ENCODE measurements at regions not wholly inside any gene's neighbourhood (a gene's known extent, or its start where the extent isn't known, plus 50 kb on each side); places are given as distances from the start of the nearest gene placed in this dataset. TPM values are rescaled to one million over a fixed set of nuclear protein-coding genes. Genes with fewer than 3 reads are reported as not detected.
"Not testable (repeated sequence)": the region's sequence is repeated elsewhere in the genome, so short reads cannot be mapped to it uniquely, and the experiment has no call there.

DNA sequence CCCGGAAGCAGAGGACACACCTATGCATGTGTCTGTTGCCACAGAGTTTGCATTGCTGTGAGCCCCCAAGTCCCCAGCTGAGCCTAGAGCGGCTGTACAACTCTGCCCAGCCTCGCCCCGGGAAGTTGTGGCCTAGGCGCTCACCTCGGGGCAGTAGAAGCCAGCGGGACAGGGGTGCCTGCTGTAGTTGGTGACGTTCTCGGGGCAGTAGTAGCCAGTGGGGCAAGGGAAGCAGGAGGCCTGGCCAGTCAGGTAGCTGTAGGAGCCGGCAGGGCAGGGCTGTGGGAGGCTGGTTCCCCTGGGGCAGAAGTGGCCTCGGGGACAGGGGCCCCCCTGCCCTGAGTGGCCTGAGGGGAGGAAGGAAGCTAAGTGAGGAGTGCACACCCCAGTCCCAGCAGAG is 87.2 kb downstream of the MALL start:
- H3K4me3 Mint-ChIP-seq; H3K4me2 ChIP-seq (replicated peaks; ENCODE audit: low read depth, low read length, poor library complexity, severe bottlenecking); H3K4me1 Mint-ChIP-seq; H3K79me2 ChIP-seq (ENCODE audit: control insufficient read depth, insufficient read depth, low read length); CTCF ChIA-PET; POLR2A ChIA-PET; H3K4me1 ChIP-seq (ENCODE audit: control insufficient read depth in 2 of 2, insufficient read depth in 2 of 2, low read length in 2 of 2); H3K4me3 ChIP-seq (ENCODE audit: control extremely low read depth in 1 of 5, extremely low read depth in 1 of 5, insufficient read depth in 1 of 5, low read depth in 2 of 5, low read length in 4 of 5); H3K9me3 Mint-ChIP-seq (ENCODE audit: insufficient read depth); H3K27me3 Mint-ChIP-seq; intact Hi-C loops (cut with micrococcal nuclease); H3K27ac ChIP-seq (ENCODE audit: low read length in 2 of 2); H3K27ac Mint-ChIP-seq; H3K36me3 ChIP-seq (replicated peaks in 1 of 2; ENCODE audit: control extremely low read depth in 1 of 2, control insufficient read depth in 1 of 2, extremely low read depth in 1 of 2, insufficient read depth in 2 of 2, low read length in 1 of 2); ATAC-seq (ENCODE audit: low read depth); H2AFZ ChIP-seq (ENCODE audit: insufficient read depth, low read depth, low read length, poor library complexity, severe bottlenecking); H3K27me3 ChIP-seq (replicated peaks in 1 of 4; ENCODE audit: control extremely low read depth in 1 of 4, control insufficient read depth in 3 of 4, insufficient read depth in 4 of 4, low read length in 3 of 4); H3K9ac ChIP-seq (ENCODE audit: low read length); DNase-seq; H4K20me1 ChIP-seq (ENCODE audit: control insufficient read depth, insufficient read depth, low read length, poor library complexity, severe bottlenecking); H3K9me3 ChIP-seq (ENCODE audit: control extremely low read depth in 1 of 3, control insufficient read depth in 2 of 3, insufficient read depth in 1 of 3, low read length in 2 of 3): not testable (repeated sequence)
- no CpG with 5 or more reads among the region's 11 CpGs for WGBS (ENCODE audit: insufficient coverage)

DNA sequence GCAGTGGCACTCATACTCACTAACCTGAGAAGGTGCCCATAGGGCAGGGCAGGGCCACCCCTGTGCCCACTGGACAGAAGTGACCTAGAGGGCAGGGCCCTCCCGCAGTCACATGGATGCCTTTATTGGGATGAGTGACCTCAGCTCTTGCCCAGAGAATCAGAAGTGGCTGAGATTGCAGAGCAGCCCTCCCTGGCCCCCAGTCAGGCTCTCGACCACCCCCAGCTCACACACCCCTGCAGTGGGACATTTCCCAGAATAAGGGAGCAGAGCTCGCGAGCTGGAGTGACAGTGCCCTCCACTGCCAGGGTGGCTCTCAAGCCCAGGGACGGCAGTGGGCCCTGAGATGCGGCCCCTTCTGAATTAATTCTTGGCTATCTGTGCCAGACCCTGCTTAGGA is 84.7 kb downstream of the MALL start:
- intact Hi-C loops (cut with micrococcal nuclease); DNase-seq: not testable (repeated sequence)
- no CpG with 5 or more reads among the region's 6 CpGs for WGBS (ENCODE audit: insufficient coverage)

DNA sequence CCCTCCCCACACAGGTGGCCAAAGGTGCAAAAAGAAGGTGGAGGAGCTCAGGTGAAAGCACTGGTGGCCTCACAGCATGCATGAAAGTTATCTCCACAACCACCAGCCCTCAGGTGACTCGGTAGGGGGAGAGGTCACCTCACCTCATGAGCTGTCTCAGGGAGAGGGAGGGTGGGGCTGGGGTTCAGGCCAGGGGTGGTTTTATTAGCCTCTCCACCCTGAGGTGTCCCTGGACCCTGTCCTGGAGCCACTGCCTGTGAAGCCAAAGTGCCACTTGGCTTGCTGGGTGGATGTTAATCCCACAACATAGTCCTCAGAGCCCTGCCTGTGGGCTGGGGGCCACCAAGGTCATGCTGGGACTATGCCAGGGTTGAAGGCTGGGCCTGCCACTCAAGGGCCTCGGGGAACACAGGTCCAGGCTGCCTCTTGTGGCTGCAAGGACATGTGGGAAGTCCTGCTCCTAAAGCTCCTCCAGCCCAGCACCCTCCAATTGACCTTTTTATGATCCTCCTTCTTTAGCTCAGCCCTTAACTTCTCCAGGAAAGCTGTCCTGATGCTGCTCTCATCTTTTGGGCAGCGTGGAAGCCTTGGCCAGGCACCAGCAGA is 83.8 kb downstream of the MALL start:
- H3K27ac Mint-ChIP-seq; H3K27me3 Mint-ChIP-seq; H3K4me1 ChIP-seq (ENCODE audit: control insufficient read depth in 2 of 2, insufficient read depth in 2 of 2, low read length in 2 of 2); H3K27me3 ChIP-seq (replicated peaks in 1 of 4; ENCODE audit: control extremely low read depth in 1 of 4, control insufficient read depth in 3 of 4, insufficient read depth in 4 of 4, low read length in 3 of 4); H3K36me3 ChIP-seq (replicated peaks in 1 of 2; ENCODE audit: control extremely low read depth in 1 of 2, control insufficient read depth in 1 of 2, extremely low read depth in 1 of 2, insufficient read depth in 2 of 2, low read length in 1 of 2); ATAC-seq (ENCODE audit: low read depth); H2AFZ ChIP-seq (ENCODE audit: insufficient read depth, low read depth, low read length, poor library complexity, severe bottlenecking); H3K4me3 Mint-ChIP-seq; H3K9ac ChIP-seq (ENCODE audit: low read length); H3K9me3 Mint-ChIP-seq (ENCODE audit: insufficient read depth); H3K4me1 Mint-ChIP-seq; CTCF ChIA-PET; H3K79me2 ChIP-seq (ENCODE audit: control insufficient read depth, insufficient read depth, low read length); POLR2A ChIA-PET; H4K20me1 ChIP-seq (ENCODE audit: control insufficient read depth, insufficient read depth, low read length, poor library complexity, severe bottlenecking); H3K4me2 ChIP-seq (replicated peaks; ENCODE audit: low read depth, low read length, poor library complexity, severe bottlenecking); H3K27ac ChIP-seq (ENCODE audit: low read length in 2 of 2); intact Hi-C loops (cut with micrococcal nuclease); H3K9me3 ChIP-seq (ENCODE audit: control extremely low read depth in 1 of 3, control insufficient read depth in 2 of 3, insufficient read depth in 1 of 3, low read length in 2 of 3); H3K4me3 ChIP-seq (ENCODE audit: control extremely low read depth in 1 of 5, extremely low read depth in 1 of 5, insufficient read depth in 1 of 5, low read depth in 2 of 5, low read length in 4 of 5); DNase-seq: not testable (repeated sequence)
- WGBS (ENCODE audit: insufficient coverage) = no CpG with 5 or more reads among the region's 3 CpGs

More for the DNA sequence above, 84.7 kb downstream of the MALL start:
- ATAC-seq (ENCODE audit: low read depth); H3K9ac ChIP-seq (ENCODE audit: low read length); H3K27ac ChIP-seq (ENCODE audit: low read length in 2 of 2); H3K4me3 ChIP-seq (ENCODE audit: control extremely low read depth in 1 of 5, extremely low read depth in 1 of 5, insufficient read depth in 1 of 5, low read depth in 2 of 5, low read length in 4 of 5); H3K27ac Mint-ChIP-seq; CTCF ChIA-PET; H3K4me3 Mint-ChIP-seq; H3K4me1 Mint-ChIP-seq; H2AFZ ChIP-seq (ENCODE audit: insufficient read depth, low read depth, low read length, poor library complexity, severe bottlenecking); H3K27me3 Mint-ChIP-seq; H3K4me1 ChIP-seq (ENCODE audit: control insufficient read depth in 2 of 2, insufficient read depth in 2 of 2, low read length in 2 of 2); H3K36me3 ChIP-seq (replicated peaks in 1 of 2; ENCODE audit: control extremely low read depth in 1 of 2, control insufficient read depth in 1 of 2, extremely low read depth in 1 of 2, insufficient read depth in 2 of 2, low read length in 1 of 2); H4K20me1 ChIP-seq (ENCODE audit: control insufficient read depth, insufficient read depth, low read length, poor library complexity, severe bottlenecking); H3K9me3 ChIP-seq (ENCODE audit: control extremely low read depth in 1 of 3, control insufficient read depth in 2 of 3, insufficient read depth in 1 of 3, low read length in 2 of 3); H3K27me3 ChIP-seq (replicated peaks in 1 of 4; ENCODE audit: control extremely low read depth in 1 of 4, control insufficient read depth in 3 of 4, insufficient read depth in 4 of 4, low read length in 3 of 4); H3K79me2 ChIP-seq (ENCODE audit: control insufficient read depth, insufficient read depth, low read length); POLR2A ChIA-PET; H3K4me2 ChIP-seq (replicated peaks; ENCODE audit: low read depth, low read length, poor library complexity, severe bottlenecking); H3K9me3 Mint-ChIP-seq (ENCODE audit: insufficient read depth): not testable (repeated sequence)

Small RNAs in the stretch of these regions (small RNA-seq; reads per million reads assigned to genes)
- not detected for gene GPAA1P1 (ENCODE audit: insufficient read length, low read depth, low replicate concordance)

Measured in B cell (primary cell).